Fibroblast of pulmonary artery (primary cell): ENCODE measurements at regions not wholly inside any gene's neighbourhood (a gene's known extent, or its start where the extent isn't known, plus 50 kb on each side); places are given as distances from the start of the nearest gene placed in this dataset.

ENCODE experiments used
- DNase-seq: peaks from one replicate; pipeline ENCODE4 v3.0.0-alpha.2; 2010; ENCODE audit warnings: low read depth
- H3K4me3 ChIP-seq: replicated peaks from 2 replicates; pipeline ENCODE4 v1.5.1; 2011; ENCODE audit warnings: low read depth, mild to moderate bottlenecking, control low read depth, low read length, moderate library complexity
- TF ChIP-seq, protein P1 (sequence below): IDR thresholded peaks from 2 replicates; pipeline ENCODE4 v1.5.1; 2011; ENCODE audit warnings: mild to moderate bottlenecking, control low read depth, low read length, inconsistent platforms; ENCODE audit errors: missing control alignments

GRCh38 chr1:109814993-109815786 lies 51.5 kb upstream of the EPS8L3 start:
- no peak overlapping the region for H3K4me3 ChIP-seq
- TF ChIP-seq, protein P1, sequence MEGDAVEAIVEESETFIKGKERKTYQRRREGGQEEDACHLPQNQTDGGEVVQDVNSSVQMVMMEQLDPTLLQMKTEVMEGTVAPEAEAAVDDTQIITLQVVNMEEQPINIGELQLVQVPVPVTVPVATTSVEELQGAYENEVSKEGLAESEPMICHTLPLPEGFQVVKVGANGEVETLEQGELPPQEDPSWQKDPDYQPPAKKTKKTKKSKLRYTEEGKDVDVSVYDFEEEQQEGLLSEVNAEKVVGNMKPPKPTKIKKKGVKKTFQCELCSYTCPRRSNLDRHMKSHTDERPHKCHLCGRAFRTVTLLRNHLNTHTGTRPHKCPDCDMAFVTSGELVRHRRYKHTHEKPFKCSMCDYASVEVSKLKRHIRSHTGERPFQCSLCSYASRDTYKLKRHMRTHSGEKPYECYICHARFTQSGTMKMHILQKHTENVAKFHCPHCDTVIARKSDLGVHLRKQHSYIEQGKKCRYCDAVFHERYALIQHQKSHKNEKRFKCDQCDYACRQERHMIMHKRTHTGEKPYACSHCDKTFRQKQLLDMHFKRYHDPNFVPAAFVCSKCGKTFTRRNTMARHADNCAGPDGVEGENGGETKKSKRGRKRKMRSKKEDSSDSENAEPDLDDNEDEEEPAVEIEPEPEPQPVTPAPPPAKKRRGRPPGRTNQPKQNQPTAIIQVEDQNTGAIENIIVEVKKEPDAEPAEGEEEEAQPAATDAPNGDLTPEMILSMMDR = no peak
- no peak for DNase-seq

- TF ChIP-seq, protein P1 = no peak
- no peak overlapping the region for H3K4me3 ChIP-seq
- no peak for DNase-seq
These were observed 50.5 kb upstream of the EPS8L3 start for GRCh38 chr1:109814223-109814622.
